D721Med (cell line): ENCODE measurements at regions not wholly inside any gene's neighbourhood (a gene's known extent, or its start where the extent isn't known, plus 50 kb on each side); places are given as distances from the start of the nearest gene placed in this dataset.
"Not testable (repeated sequence)": the region's sequence is repeated elsewhere in the genome, so short reads cannot be mapped to it uniquely, and the experiment has no call there.

Source experiments
- DNase-seq: peaks from one replicate; pipeline ENCODE4 v3.0.0; 2011; ENCODE audit warnings: low spot score; ENCODE audit not compliant: insufficient read length
- FAIRE-seq: peaks from 2 replicates; lab custom pipeline; 2011; peaks lifted over from hg19 to GRCh38; lab: Jason Lieb, UNC
- CTCF ChIP-seq: IDR thresholded peaks from 2 replicates; pipeline ENCODE4 v1.5.1; 2012; ENCODE audit warnings: mild to moderate bottlenecking, control low read depth; ENCODE audit not compliant: insufficient read depth; ENCODE audit errors: missing control alignments

DNA sequence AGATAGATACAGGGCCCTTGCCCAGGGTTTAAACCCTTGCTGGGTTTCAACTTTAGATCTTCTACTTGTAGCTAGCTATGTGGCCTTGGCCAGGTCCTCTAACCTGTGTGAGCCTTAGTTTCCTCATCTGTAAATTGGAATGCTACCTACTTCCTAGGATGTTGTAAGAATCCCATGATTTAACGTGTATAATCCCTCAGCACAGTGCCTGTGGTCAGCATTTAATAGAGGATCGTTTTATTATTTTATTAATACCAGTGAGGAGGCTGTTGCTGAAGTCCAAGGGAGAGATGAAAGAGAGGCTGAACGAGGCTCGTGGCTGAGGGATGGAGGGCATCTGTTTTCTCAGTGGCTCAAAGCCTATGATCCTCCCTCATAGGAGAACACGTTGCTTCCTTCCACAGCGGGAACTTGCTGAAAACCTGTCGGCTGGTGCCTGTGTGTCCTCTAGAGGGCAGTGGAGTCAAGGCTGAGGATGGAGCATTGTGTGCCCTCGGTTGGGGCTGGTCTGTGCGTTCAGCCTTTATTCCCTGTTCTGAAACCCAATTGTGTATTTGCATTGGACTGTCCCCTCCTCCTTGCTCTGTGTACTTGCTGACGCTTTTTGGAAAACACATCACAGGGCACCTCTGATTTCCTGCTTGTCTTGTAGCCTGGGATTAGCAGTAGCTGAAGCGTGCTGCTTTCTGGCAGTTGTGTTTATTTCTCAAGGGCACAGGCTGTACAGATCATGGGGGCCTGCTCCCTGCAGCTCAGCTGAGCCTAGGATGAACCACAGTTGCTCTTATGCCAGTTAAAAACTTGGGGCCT is 104.3 kb downstream of the PROP1 start:
- TF ChIP-seq CTCF = peak; percentile 35
- DNase-seq = not testable (repeated sequence)
- peak; percentile 90 for FAIRE-seq

DNA sequence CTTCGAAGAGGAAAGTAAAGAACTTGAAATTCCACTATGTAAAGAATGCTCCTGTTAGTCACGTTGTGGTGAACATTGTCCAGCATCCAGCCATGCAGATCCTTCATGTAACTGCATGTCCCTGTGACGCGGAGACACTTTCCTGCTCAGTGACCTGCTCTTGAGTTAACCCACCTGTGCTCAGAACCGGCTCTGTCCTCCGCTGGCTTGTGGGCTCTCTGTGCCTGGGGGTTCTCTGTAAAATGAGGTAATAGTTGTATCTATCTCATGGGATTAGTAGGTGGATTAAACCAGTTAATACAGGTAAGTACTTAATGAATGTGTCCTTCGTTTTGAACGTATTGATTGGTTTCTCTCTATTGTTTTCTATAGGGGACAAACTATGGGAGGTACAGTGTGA is 100.6 kb upstream of the FAM153A start:
- DNase-seq, FAIRE-seq: not testable (repeated sequence)

DNA sequence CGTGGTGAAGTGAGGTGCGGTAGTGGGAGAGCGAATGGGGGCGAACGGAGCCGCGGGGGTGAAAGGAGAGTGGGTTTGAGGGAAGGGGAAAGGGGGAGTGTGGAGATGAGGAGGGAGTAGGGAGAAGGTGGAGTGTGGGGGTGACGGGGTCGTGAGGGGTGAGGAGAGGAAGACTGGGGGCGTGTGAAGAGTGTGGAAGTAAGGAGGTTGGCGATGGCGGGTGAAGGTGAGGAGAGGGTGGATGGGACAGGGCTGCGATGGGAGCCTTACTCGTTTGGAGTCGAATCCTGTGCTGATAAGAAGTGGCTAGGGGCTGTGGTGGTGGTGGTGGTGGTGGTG is 93.2 kb upstream of the FAM153A start:
- FAIRE-seq, DNase-seq: not testable (repeated sequence)

DNA sequence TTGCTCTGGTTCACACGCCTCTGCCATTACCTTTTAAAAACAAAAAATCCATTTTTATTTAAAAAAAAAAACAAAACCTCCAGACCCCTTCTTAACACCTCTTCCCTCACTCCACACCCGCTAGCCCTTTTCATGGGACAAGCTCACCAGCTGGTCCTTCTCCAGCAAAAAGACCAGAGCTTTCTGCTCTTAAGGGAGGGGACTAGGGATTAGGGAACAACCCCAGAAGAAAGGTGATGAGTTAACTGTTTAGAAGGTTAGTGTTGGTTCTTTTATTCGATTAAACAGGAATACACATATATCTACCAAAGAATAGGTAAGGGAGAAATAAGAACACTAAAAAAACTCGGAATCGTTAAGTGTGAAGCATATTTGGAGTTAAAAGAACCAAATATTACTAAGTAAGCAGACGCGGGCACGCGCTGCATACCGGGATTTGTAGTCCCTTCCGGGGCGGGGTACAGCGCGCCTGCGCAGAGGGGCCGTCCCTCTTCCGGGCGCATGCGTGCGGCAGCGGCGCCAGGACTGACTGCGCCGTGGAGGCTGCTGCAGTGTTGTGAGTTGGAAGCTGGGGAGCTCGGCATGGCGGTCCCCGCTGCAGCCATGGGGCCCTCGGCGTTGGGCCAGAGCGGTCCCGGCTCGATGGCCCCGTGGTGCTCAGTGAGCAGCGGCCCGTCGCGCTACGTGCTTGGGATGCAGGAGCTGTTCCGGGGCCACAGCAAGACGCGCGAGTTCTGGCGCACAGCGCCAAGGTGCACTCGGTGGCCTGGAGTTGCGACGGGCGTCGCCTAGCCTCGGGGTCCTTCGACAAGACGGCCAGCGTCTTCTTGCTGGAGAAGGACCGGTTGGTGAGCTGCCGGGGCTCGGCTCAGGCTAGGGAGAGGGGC is 92.6 kb upstream of the FAM153A start:
- not testable (repeated sequence) for FAIRE-seq, DNase-seq

- FAIRE-seq, DNase-seq: not testable (repeated sequence)
These were observed 81.2 kb upstream of the FAM153A start for GRCh38 chr5:177863822-177864446.

DNA sequence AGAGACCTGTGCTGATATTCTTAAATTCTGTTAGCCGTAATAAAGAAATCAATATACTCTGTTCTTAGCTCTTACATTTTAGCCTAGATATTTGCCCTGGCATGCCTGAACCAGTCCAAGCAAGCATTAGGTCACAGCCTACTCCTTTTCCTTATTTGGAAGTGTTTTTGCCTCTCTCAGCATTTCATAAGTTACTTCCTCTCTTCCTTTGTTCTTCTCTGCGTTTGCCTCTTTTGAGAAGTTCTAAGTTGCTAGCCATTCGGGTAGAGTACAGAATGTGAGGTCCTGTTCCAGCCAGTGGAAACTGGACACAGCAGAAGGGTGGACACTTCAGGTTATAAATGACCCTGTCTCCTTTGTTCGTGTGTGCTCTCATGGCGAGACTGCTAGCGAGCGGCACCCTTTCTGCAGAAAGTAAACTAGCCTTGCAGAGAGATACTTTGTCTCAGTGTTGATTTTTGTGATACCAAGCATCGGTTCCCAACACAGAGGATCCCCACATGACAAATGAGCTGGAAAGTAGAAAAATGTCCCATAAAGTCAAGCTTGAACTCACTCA is 75.0 kb upstream of the FAM153A start:
- FAIRE-seq, DNase-seq: not testable (repeated sequence)

- DNase-seq, FAIRE-seq: not testable (repeated sequence)
These were observed 73.8 kb upstream of the FAM153A start for GRCh38 chr5:177856474-177856873.

GRCh38 chr5:177847914-177848313 is 65.2 kb upstream of the FAM153A start:
- FAIRE-seq, DNase-seq: not testable (repeated sequence)

DNA sequence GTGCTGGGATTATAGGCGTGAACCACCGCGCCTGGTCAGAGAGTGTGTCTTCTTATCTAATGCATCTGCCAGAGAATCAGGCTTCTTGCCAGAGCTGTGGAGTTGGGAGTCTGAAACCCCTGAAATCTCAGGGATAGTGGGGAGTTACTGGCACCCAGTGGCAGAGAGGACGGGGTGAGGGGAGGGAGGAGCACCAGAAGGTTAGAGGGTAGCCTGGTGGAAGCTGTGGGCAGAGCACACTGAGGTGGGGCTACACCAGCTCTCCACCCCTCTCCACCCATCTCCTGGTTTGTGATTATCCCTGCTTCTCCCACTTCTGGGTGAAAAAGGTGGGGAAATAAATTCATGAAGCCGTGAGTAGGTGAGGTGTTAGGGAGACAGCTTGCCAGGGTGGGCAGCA is 63.9 kb upstream of the FAM153A start:
- DNase-seq, FAIRE-seq: not testable (repeated sequence)

GRCh38 chr5:177845906-177846305 is 63.2 kb upstream of the FAM153A start:
- not testable (repeated sequence) for DNase-seq, FAIRE-seq

DNA sequence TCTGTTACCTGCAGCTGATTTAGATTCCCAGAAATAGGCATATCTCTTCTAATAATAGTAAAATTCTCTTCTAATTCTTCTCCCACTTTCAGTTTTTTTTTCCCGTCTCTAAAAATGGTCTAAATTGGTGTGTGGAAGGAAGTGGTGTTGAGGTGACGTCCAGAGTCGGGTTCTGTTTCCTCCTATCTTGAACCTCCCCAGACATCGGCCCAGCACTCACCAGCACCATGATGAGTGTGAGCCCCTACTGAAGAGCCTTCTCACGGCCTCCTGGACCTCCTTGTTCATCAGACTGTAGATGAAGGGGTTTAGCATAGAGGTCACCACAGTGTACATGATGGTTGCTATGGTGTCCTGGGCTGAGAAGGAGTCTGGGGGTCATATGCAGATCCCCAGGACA is 53.5 kb upstream of the FAM153A start:
- FAIRE-seq, DNase-seq: not testable (repeated sequence)
